GM18867 (cell line): ENCODE measurements at regions not wholly inside any gene's neighbourhood (a gene's known extent, or its start where the extent isn't known, plus 50 kb on each side); places are given as distances from the start of the nearest gene placed in this dataset.
"Not testable (repeated sequence)": the region's sequence is repeated elsewhere in the genome, so short reads cannot be mapped to it uniquely, and the experiment has no call there.

Experiments
- ATAC-seq: cut with Tn5 transposase; IDR thresholded peaks from one replicate; pipeline ENCODE4 v1.9.1; 2021; ENCODE audit warnings: mild to moderate bottlenecking, moderate library complexity; ENCODE audit not compliant: unreplicated experiment

- no peak for ATAC-seq
Observed at GRCh38 chr2:35827086-35827485, 528.5 kb upstream of the CRIM1 start.

GRCh38 chr2:35822716-35823115, 532.9 kb upstream of the CRIM1 start:
- no peak for ATAC-seq

GRCh38 chr2:35821675-35822074, 533.9 kb upstream of the CRIM1 start:
- ATAC-seq, result no peak

GRCh38 chr2:35820391-35820790, 535.2 kb upstream of the CRIM1 start:
- no peak for ATAC-seq

GRCh38 chr2:35819033-35819432, 536.5 kb upstream of the CRIM1 start:
- no peak for ATAC-seq

GRCh38 chr2:35818359-35818758, 537.2 kb upstream of the CRIM1 start:
- ATAC-seq, result not testable (repeated sequence)

- not testable (repeated sequence) for ATAC-seq
Observed at GRCh38 chr2:35814597-35814996, 541.0 kb upstream of the CRIM1 start.

- no peak for ATAC-seq
Observed at GRCh38 chr2:35803126-35803525, 552.5 kb upstream of the CRIM1 start.

GRCh38 chr2:35794796-35795450, 560.7 kb upstream of the CRIM1 start:
- ATAC-seq, result no peak

GRCh38 chr2:35790292-35790691, 565.3 kb upstream of the CRIM1 start:
- no peak for ATAC-seq

GRCh38 chr2:35788543-35788942, 567.0 kb upstream of the CRIM1 start:
- no peak for ATAC-seq

GRCh38 chr2:35787302-35788031, 568.1 kb upstream of the CRIM1 start:
- ATAC-seq, result no peak

GRCh38 chr2:35785564-35785963, 570.0 kb upstream of the CRIM1 start:
- no peak for ATAC-seq

GRCh38 chr2:35784777-35785176, 570.8 kb upstream of the CRIM1 start:
- ATAC-seq, result no peak

GRCh38 chr2:35783723-35784122, 571.9 kb upstream of the CRIM1 start:
- ATAC-seq, result no peak

- ATAC-seq, result no peak
Observed at GRCh38 chr2:35741556-35741955, 614.0 kb upstream of the CRIM1 start.

GRCh38 chr2:35731674-35732073, 623.9 kb upstream of the CRIM1 start:
- no peak for ATAC-seq

GRCh38 chr2:35714883-35715282, 640.7 kb upstream of the CRIM1 start:
- no peak for ATAC-seq

- ATAC-seq, result no peak
Observed at GRCh38 chr2:35708411-35708923, 647.1 kb upstream of the CRIM1 start.

GRCh38 chr2:35688309-35688708, 667.3 kb upstream of the CRIM1 start:
- ATAC-seq, result no peak

GRCh38 chr2:35651688-35652323, 703.8 kb upstream of the CRIM1 start:
- no peak for ATAC-seq

- no peak for ATAC-seq
Observed at GRCh38 chr2:35614640-35615039, 740.9 kb upstream of the CRIM1 start.
